ENCODE measurements at regions not wholly inside any gene's neighbourhood (a gene's known extent, or its start where the extent isn't known, plus 50 kb on each side); places are given as distances from the start of the nearest gene placed in this dataset.

DNA sequence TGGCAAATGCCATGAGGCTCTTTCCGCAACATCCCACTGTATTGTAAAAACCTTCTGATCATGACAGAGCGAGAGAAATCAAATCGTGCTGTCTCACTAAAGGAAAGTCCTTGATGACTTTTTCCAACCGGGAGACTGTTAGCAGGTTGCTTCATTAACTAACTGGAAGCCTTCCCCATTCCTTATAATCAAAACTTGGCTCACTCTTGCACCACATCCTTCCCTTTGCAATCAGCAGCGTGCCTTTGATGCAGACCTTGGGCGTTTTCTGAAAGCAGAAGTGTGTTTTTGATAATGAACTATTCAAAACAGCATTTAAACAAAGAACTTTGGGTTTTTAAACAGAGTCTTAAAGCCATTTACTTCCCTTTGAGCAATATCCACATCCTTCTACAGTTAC is 96.2 kb upstream of the CNR1 start:
- H3K27ac ChIP-seq (ENCODE audit: low read length) = no peak overlapping the region
- H3K4me1 ChIP-seq (ENCODE audit: low read length) = no peaks in the 10 kb centered on the region
- H2AFZ ChIP-seq (ENCODE audit: low read length) = no peak overlapping the region
- no peaks in the 10 kb centered on the region for H3K27me3 ChIP-seq (replicated peaks; ENCODE audit: insufficient read depth, low read length)
- H3K4me3 ChIP-seq (ENCODE audit: low read length) = no peak overlapping the region
- H3K9ac ChIP-seq (ENCODE audit: low read length) = no peak overlapping the region
- TF ChIP-seq CTCF (IDR thresholded peaks at IDR 0.05; ENCODE audit: low read length) = no peak
- TF ChIP-seq EZH2phosphoT487 (IDR thresholded peaks at IDR 0.05; ENCODE audit: low read length) = no peak
- TF ChIP-seq EZH2 (optimal IDR thresholded peaks at IDR 0.05; ENCODE audit: low read depth, low read length) = no peak
- no peaks in the 10 kb centered on the region for H3K79me2 ChIP-seq (ENCODE audit: low read length)
- no peaks in the 10 kb centered on the region for H3K9me2 ChIP-seq (replicated peaks; ENCODE audit: insufficient read depth, low read length)
- no peak overlapping the region for H3K4me2 ChIP-seq (ENCODE audit: low read depth, low read length)
- no peaks in the 10 kb centered on the region for H3F3A ChIP-seq (ENCODE audit: insufficient read depth, low read length)
- no peaks in the 10 kb centered on the region for H3K36me3 ChIP-seq (replicated peaks; ENCODE audit: insufficient read depth, low read length)
- DNase-seq = no peak
- H3K9me3 ChIP-seq (replicated peaks; ENCODE audit: insufficient read depth, low read length) = no peaks in the 10 kb centered on the region
- H4K20me1 ChIP-seq (ENCODE audit: insufficient read depth, low read length) = no peaks in the 10 kb centered on the region

GRCh38 chr6:88251301-88251700 is 85.2 kb upstream of the CNR1 start:
- H3F3A ChIP-seq (ENCODE audit: insufficient read depth, low read length) = no peaks in the 10 kb centered on the region
- H3K4me2 ChIP-seq (ENCODE audit: low read depth, low read length) = no peak overlapping the region
- no peaks in the 10 kb centered on the region for H3K36me3 ChIP-seq (replicated peaks; ENCODE audit: insufficient read depth, low read length)
- no peaks in the 10 kb centered on the region for H3K27me3 ChIP-seq (replicated peaks; ENCODE audit: insufficient read depth, low read length)
- H3K27ac ChIP-seq (ENCODE audit: low read length) = no peak overlapping the region
- no peaks in the 10 kb centered on the region for H3K79me2 ChIP-seq (ENCODE audit: low read length)
- no peak for DNase-seq
- no peak overlapping the region for H3K9ac ChIP-seq (ENCODE audit: low read length)
- no peaks in the 10 kb centered on the region for H3K9me2 ChIP-seq (replicated peaks; ENCODE audit: insufficient read depth, low read length)
- H3K4me3 ChIP-seq (ENCODE audit: low read length) = no peak overlapping the region
- no peaks in the 10 kb centered on the region for H3K4me1 ChIP-seq (ENCODE audit: low read length)
- no peaks in the 10 kb centered on the region for H3K9me3 ChIP-seq (replicated peaks; ENCODE audit: insufficient read depth, low read length)
- TF ChIP-seq EZH2 (optimal IDR thresholded peaks at IDR 0.05; ENCODE audit: low read depth, low read length) (no peak), CTCF (IDR thresholded peaks at IDR 0.05; ENCODE audit: low read length) (no peak), EZH2phosphoT487 (IDR thresholded peaks at IDR 0.05; ENCODE audit: low read length) (no peak)
- H4K20me1 ChIP-seq (ENCODE audit: insufficient read depth, low read length) = no peaks in the 10 kb centered on the region
- H2AFZ ChIP-seq (ENCODE audit: low read length) = no peak overlapping the region

DNA sequence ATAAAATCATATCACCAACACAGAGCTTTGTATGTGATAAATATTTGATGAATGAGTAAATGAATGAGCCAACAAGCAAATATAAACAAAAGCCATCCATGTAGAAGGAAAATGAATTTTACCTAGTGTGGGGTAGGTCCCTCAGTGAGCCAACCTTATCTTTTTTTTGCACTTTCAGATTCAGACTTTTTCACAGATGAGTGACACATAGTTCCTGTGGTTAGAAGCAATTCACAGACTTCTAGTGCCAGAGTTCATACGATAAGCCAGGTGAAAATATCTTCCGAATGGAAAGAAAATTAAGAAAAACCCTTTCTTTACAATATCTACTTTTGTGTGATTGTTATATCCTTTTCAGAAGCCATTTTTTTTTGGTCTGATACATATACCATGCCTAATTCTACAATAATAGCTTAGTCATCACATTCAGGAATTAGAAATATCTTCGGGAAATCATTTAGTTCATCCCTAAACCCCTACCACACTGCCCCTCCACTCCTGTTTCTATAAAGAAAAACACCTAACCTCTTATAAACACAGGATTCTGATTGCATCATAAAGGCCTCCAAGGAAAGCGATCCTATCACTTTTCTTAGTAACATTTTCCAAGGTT is 82.7 kb upstream of the CNR1 start:
- H3K4me2 ChIP-seq (ENCODE audit: low read depth, low read length) = no peak overlapping the region
- H3K9me3 ChIP-seq (replicated peaks; ENCODE audit: insufficient read depth, low read length) = no peaks in the 10 kb centered on the region
- H3K27ac ChIP-seq (ENCODE audit: low read length) = no peak overlapping the region
- no peaks in the 10 kb centered on the region for H3K9me2 ChIP-seq (replicated peaks; ENCODE audit: insufficient read depth, low read length)
- no peak for DNase-seq
- H3F3A ChIP-seq (ENCODE audit: insufficient read depth, low read length) = no peaks in the 10 kb centered on the region
- no peak for TF ChIP-seq CTCF (IDR thresholded peaks at IDR 0.05; ENCODE audit: low read length)
- no peak for TF ChIP-seq EZH2 (optimal IDR thresholded peaks at IDR 0.05; ENCODE audit: low read depth, low read length)
- TF ChIP-seq EZH2phosphoT487 (IDR thresholded peaks at IDR 0.05; ENCODE audit: low read length) = no peak
- H3K27me3 ChIP-seq (replicated peaks; ENCODE audit: insufficient read depth, low read length) = no peaks in the 10 kb centered on the region
- H3K9ac ChIP-seq (ENCODE audit: low read length) = no peak overlapping the region
- no peak overlapping the region for H2AFZ ChIP-seq (ENCODE audit: low read length)
- no peaks in the 10 kb centered on the region for H4K20me1 ChIP-seq (ENCODE audit: insufficient read depth, low read length)
- H3K36me3 ChIP-seq (replicated peaks; ENCODE audit: insufficient read depth, low read length) = no peaks in the 10 kb centered on the region
- no peaks in the 10 kb centered on the region for H3K79me2 ChIP-seq (ENCODE audit: low read length)
- H3K4me1 ChIP-seq (ENCODE audit: low read length) = no peaks in the 10 kb centered on the region
- no peak overlapping the region for H3K4me3 ChIP-seq (ENCODE audit: low read length)

Data from MM.1S (cell line).